ENCODE measurements at regions not wholly inside any gene's neighbourhood (a gene's known extent, or its start where the extent isn't known, plus 50 kb on each side); places are given as distances from the start of the nearest gene placed in this dataset.

GRCh38 chr1:102083192-102083591 is 86.5 kb upstream of the OLFM3 start:
- no peak for DNase-seq (ENCODE audit: low read depth in 4 of 4, low spot score in 3 of 4)

DNA sequence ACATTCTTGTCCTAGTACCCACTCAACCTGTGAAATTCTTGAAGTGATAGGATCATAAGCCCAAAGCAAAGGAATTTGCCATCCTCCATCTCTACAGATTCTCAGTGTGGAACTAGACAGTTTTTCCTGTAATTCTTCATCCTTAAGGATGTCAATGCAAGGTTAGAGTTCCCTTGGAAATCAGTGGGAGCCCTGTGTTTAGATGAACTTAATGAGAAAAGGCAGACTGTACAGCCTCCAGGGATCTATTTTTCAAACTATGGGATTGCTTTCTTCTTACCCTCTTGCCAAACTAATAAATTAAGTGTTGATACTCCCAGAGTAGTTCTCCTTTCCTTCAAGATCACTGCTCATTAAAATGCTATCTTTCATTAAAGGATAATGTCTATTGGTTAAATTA is 78.1 kb upstream of the OLFM3 start:
- DNase-seq (ENCODE audit: low read depth in 4 of 4, low spot score in 3 of 4), result no peak

DNA sequence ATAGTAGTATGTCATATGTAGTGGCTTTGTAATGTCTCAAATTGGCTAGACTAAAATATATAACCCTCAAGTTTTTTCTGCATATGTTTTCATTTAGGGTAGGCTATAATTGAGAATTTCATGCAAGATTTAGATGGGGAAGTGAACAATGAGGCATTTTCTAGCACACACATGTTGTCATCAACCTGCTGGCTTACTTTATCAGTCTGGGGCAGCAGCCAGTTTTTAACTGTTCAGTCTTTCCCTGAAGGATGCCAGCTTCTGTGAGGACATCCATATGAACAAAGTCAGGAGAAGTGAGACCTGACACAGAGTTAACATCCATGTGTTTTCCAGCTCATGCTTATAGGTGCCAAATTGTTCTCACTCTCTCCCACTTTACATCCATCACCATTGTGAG is 74.7 kb upstream of the OLFM3 start:
- DNase-seq (ENCODE audit: low read depth in 4 of 4, low spot score in 3 of 4), result no peak

- no peak for DNase-seq (ENCODE audit: low read depth in 4 of 4, low spot score in 3 of 4)
Observed at GRCh38 chr1:102050556-102050955, 53.8 kb upstream of the OLFM3 start.

GRCh38 chr1:102047724-102048123 is 51.0 kb upstream of the OLFM3 start:
- DNase-seq (ENCODE audit: low read depth in 4 of 4, low spot score in 3 of 4), result no peak

All from left renal pelvis (tissue), 4 donors.